ENCODE measurements at regions not wholly inside any gene's neighbourhood (a gene's known extent, or its start where the extent isn't known, plus 50 kb on each side); places are given as distances from the start of the nearest gene placed in this dataset.
A peak's percentile ranks its signal among the peaks of the same experiment; 100 is the strongest.

GRCh38 chr9:129550199-129550839, 70.6 kb downstream of the C9orf50 start:
- H2AFZ ChIP-seq (ENCODE audit: low read length): no peak overlapping the region
- no peaks in the 10 kb centered on the region for H3K9me2 ChIP-seq (replicated peaks; ENCODE audit: insufficient read depth, low read length)
- no peak for TF ChIP-seq EZH2 (optimal IDR thresholded peaks at IDR 0.05; ENCODE audit: low read depth, low read length)
- no peak for TF ChIP-seq CTCF (IDR thresholded peaks at IDR 0.05; ENCODE audit: low read length)
- no peak for TF ChIP-seq EZH2phosphoT487 (IDR thresholded peaks at IDR 0.05; ENCODE audit: low read length)
- no peaks in the 10 kb centered on the region for H3K9me3 ChIP-seq (replicated peaks; ENCODE audit: insufficient read depth, low read length)
- no peak overlapping the region for H3K9ac ChIP-seq (ENCODE audit: low read length)
- H3F3A ChIP-seq (ENCODE audit: insufficient read depth, low read length): no peaks in the 10 kb centered on the region
- no peaks in the 10 kb centered on the region for H3K79me2 ChIP-seq (ENCODE audit: low read length)
- no peak overlapping the region for H3K27ac ChIP-seq (ENCODE audit: low read length)
- H3K4me1 ChIP-seq (ENCODE audit: low read length): no peaks in the 10 kb centered on the region
- H4K20me1 ChIP-seq (ENCODE audit: insufficient read depth, low read length): no peaks in the 10 kb centered on the region
- H3K4me3 ChIP-seq (ENCODE audit: low read length): no peak overlapping the region
- no peak for DNase-seq
- H3K4me2 ChIP-seq (ENCODE audit: low read depth, low read length): peak overlapping the region; percentile 6; the same call in 1 of the 2 replicates
- H3K36me3 ChIP-seq (replicated peaks; ENCODE audit: insufficient read depth, low read length): no peaks in the 10 kb centered on the region
- H3K27me3 ChIP-seq (replicated peaks; ENCODE audit: insufficient read depth, low read length): peaks cover 52% of the 10 kb centered on the region

- H3K27me3 ChIP-seq (replicated peaks; ENCODE audit: insufficient read depth, low read length): peaks cover 59% of the 10 kb centered on the region
- no peak for TF ChIP-seq EZH2phosphoT487 (IDR thresholded peaks at IDR 0.05; ENCODE audit: low read length)
- TF ChIP-seq CTCF (IDR thresholded peaks at IDR 0.05; ENCODE audit: low read length): no peak
- no peak for TF ChIP-seq EZH2 (optimal IDR thresholded peaks at IDR 0.05; ENCODE audit: low read depth, low read length)
- no peak for DNase-seq
- H2AFZ ChIP-seq (ENCODE audit: low read length): no peak overlapping the region
- no peaks in the 10 kb centered on the region for H3K9me3 ChIP-seq (replicated peaks; ENCODE audit: insufficient read depth, low read length)
- H3K4me3 ChIP-seq (ENCODE audit: low read length): no peak overlapping the region
- no peaks in the 10 kb centered on the region for H4K20me1 ChIP-seq (ENCODE audit: insufficient read depth, low read length)
- peak overlapping the region; percentile 6; the same call in 1 of the 2 replicates for H3K4me2 ChIP-seq (ENCODE audit: low read depth, low read length)
- H3K27ac ChIP-seq (ENCODE audit: low read length): no peak overlapping the region
- no peaks in the 10 kb centered on the region for H3K4me1 ChIP-seq (ENCODE audit: low read length)
- no peak overlapping the region for H3K9ac ChIP-seq (ENCODE audit: low read length)
- H3K36me3 ChIP-seq (replicated peaks; ENCODE audit: insufficient read depth, low read length): no peaks in the 10 kb centered on the region
- H3F3A ChIP-seq (ENCODE audit: insufficient read depth, low read length): no peaks in the 10 kb centered on the region
- H3K9me2 ChIP-seq (replicated peaks; ENCODE audit: insufficient read depth, low read length): no peaks in the 10 kb centered on the region
- no peaks in the 10 kb centered on the region for H3K79me2 ChIP-seq (ENCODE audit: low read length)
These were observed 71.2 kb downstream of the C9orf50 start for GRCh38 chr9:129549684-129550083.

- DNase-seq: no peak
- Histone ChIP-seq H3K79me2 (ENCODE audit: low read length) (no peaks in the 10 kb centered on the region), H3F3A (ENCODE audit: insufficient read depth, low read length) (no peaks in the 10 kb centered on the region), H3K4me2 (ENCODE audit: low read depth, low read length) (no peak overlapping the region), H3K9me3 (replicated peaks; ENCODE audit: insufficient read depth, low read length) (no peaks in the 10 kb centered on the region), H2AFZ (ENCODE audit: low read length) (no peak overlapping the region), H3K9me2 (replicated peaks; ENCODE audit: insufficient read depth, low read length) (no peaks in the 10 kb centered on the region), H3K27me3 (replicated peaks; ENCODE audit: insufficient read depth, low read length) (peaks cover 60% of the 10 kb centered on the region), H3K9ac (ENCODE audit: low read length) (no peak overlapping the region), H3K27ac (ENCODE audit: low read length) (no peak overlapping the region), H3K36me3 (replicated peaks; ENCODE audit: insufficient read depth, low read length) (no peaks in the 10 kb centered on the region), H3K4me1 (ENCODE audit: low read length) (no peaks in the 10 kb centered on the region), H4K20me1 (ENCODE audit: insufficient read depth, low read length) (no peaks in the 10 kb centered on the region), H3K4me3 (ENCODE audit: low read length) (no peak overlapping the region)
- TF ChIP-seq EZH2phosphoT487 (IDR thresholded peaks at IDR 0.05; ENCODE audit: low read length) (no peak), EZH2 (optimal IDR thresholded peaks at IDR 0.05; ENCODE audit: low read depth, low read length) (no peak), CTCF (IDR thresholded peaks at IDR 0.05; ENCODE audit: low read length) (no peak)
These were observed 71.8 kb downstream of the C9orf50 start for GRCh38 chr9:129549139-129549538.

Measured in MM.1S (cell line).